GM19468 (cell line): ENCODE measurements at regions not wholly inside any gene's neighbourhood (a gene's known extent, or its start where the extent isn't known, plus 50 kb on each side); places are given as distances from the start of the nearest gene placed in this dataset.

Experiments used
- ATAC-seq: cut with Tn5 transposase; IDR thresholded peaks from one replicate; pipeline ENCODE4 v1.9.1; 2021; ENCODE audit warnings: mild to moderate bottlenecking, moderate library complexity, moderate number of reproducible peaks; ENCODE audit not compliant: unreplicated experiment; ENCODE audit errors: extremely low read depth

GRCh38 chr4:127580891-127581290, 51.9 kb upstream of the INTU start:
- no peak for ATAC-seq
